Glomerular visceral epithelial cell (primary cell): ENCODE measurements at regions not wholly inside any gene's neighbourhood (a gene's known extent, or its start where the extent isn't known, plus 50 kb on each side); places are given as distances from the start of the nearest gene placed in this dataset.

ENCODE experiments used
- DNase-seq: peaks from one replicate; pipeline ENCODE4 v3.0.0-alpha.2; 2016; ENCODE audit errors: extremely low spot score

- no peak for DNase-seq
Observed at GRCh38 chr1:99571092-99571734, 74.7 kb upstream of the PALMD start.

- no peak for DNase-seq
Observed at GRCh38 chr1:99573431-99574217, 72.3 kb upstream of the PALMD start.

GRCh38 chr1:99577313-99577712 lies 68.6 kb upstream of the PALMD start:
- DNase-seq = no peak

- no peak for DNase-seq
Observed at GRCh38 chr1:99579691-99580172, 66.2 kb upstream of the PALMD start.

GRCh38 chr1:99580451-99580850 lies 65.5 kb upstream of the PALMD start:
- no peak for DNase-seq

- no peak for DNase-seq
Observed at GRCh38 chr1:99587008-99587407, 58.9 kb upstream of the PALMD start.

GRCh38 chr1:99589186-99589636 lies 56.7 kb upstream of the PALMD start:
- DNase-seq = no peak

- DNase-seq = peak; percentile 96
Observed at GRCh38 chr1:99590578-99591209, 55.2 kb upstream of the PALMD start.

GRCh38 chr1:99591886-99592285 lies 54.0 kb upstream of the PALMD start:
- DNase-seq = no peak

GRCh38 chr1:99594205-99594604 lies 51.7 kb upstream of the PALMD start:
- no peak for DNase-seq

- DNase-seq = no peak
Observed at GRCh38 chr1:99595041-99595440, 50.9 kb upstream of the PALMD start.

- DNase-seq = no peak
Observed at GRCh38 chr1:99595441-99595840, 50.5 kb upstream of the PALMD start.
